DMS53 treated with DMSO at 0.1 percent for 48 hours (cell line): ENCODE measurements at regions not wholly inside any gene's neighbourhood (a gene's known extent, or its start where the extent isn't known, plus 50 kb on each side); places are given as distances from the start of the nearest gene placed in this dataset.
A peak's percentile ranks its signal among the peaks of the same experiment; 100 is the strongest.
"Not testable (repeated sequence)": the region's sequence is repeated elsewhere in the genome, so short reads cannot be mapped to it uniquely, and the experiment has no call there.

Experiments
- DNase-seq: peaks from one replicate; lab custom pipeline; 2025; ENCODE audit not compliant: unreplicated experiment; lab: John Stamatoyannopoulos, UW

DNA sequence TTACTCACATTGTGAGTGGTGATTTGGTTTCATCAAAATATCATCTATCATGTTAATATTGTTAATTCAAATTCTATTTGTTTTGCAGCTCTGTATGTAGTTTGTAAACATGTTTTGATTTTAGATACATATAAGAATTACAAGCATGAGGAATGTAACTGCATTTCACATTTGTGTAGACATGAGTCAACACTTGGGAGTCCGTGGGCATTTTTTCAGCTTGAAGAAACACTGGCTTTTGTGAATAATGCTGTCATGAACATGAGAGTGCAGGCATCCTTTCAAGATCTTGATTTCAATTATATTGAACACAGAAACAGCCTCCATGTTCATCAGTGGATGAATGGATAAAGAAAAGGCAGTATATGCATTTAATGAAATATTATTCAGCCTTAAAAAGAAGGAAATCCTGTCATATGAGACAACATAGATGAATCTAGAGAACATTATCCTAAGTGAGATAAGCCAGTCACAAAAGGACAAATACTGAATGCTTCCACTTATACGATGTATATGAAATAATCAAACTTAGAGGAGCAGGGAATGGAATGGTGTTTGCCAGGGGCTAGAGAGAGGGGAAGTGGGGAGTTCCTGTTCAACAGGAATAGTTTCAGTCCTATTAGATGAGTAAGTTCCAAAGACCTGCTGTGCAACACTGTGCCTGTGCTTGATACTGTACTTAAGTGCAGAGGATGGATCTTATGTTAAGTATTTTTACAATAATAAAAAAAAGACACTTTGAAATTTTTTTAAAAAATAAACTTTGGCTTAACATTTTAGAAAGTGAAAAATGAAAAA lies 194.9 kb downstream of the LRATD1 start:
- DNase-seq: no peak

DNA sequence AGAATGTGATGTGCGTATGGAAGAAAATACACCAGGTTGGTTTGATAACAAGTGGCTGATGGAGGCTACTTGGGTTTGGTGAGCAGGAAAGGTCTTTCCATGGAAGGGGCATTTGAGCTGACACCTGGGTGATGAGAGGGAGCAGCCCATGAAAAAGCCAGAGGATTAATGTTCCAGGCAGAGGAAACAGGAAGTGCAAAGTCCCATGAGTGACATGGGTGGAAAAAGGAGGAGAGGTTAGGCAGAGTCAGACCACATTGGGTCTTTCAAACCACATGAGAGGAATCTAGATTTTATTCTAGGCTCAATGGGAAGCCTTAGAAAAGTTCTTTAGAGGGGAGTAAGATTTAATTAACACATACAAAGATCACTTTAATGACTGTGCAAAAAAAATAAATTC lies 195.7 kb downstream of the LRATD1 start:
- DNase-seq: peak; percentile 27

DNA sequence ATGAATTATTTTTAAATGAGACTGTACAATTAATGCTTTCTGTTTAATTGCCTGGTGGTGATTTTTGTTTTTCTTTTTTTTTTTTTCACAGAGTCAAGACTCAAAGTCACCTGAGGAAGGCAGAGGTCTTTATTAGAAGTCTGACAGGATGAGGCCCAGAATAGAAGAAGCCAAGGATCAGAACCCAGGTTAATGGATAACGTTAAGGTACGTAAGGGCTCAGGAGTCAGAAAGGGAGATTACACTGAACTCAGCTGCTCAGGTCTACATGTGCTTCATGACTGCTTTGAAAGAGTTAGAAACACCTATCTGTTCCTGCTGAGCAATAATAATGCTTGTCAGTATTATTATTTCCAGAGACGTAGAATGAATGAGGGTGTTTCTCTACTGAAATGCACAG lies 196.5 kb downstream of the LRATD1 start:
- DNase-seq: no peak

DNA sequence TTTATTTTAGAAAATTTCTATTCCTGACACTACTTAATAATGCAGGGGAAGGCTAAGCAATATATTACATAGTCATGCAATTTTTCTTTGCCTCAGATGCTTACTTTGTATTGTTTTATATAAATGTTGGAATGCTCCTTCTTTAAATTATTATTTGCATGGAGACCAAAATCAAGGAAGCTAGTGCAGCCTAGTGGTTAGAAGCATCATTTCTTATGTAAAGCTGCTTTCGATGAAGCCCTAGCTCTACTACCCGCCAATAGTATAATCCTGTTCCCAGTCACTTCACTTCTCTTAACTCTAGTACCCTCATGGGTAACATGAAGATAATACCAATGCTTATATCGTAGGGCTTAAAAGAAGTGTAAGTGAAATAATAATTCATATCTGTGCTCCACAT lies 198.9 kb downstream of the LRATD1 start:
- DNase-seq: no peak

DNA sequence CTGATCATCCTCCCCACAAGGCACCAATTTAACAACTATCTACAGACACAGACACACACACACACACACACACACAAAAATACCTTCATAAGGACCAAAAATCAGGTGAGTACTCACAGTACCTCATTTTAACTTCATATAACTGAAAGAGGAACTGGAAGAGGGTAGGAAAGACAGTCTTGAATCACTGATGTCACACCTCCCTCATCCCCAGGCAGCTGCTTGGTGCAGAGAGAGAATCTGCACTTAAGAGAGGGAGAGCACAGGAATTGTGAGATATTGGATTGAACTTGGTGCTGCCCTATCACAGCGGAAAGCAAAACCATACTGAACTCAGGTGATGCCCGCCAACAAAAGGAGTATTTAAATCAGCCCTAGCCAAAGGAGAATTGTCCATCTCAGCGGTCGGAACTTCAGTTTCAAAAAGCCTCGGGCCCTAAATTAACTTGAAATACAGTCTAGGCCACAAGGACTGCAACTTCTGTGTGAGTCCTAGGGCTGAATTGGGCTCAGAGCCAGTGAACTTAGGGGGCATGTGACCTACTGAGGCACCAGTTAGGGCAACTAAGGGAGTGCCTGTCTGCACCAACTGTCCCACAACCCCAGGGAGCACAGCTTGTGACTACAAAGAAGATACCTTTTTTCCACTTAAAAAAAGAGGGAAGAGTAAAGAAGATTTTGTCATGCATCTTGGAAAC lies 211.1 kb downstream of the LRATD1 start:
- DNase-seq: no peak

DNA sequence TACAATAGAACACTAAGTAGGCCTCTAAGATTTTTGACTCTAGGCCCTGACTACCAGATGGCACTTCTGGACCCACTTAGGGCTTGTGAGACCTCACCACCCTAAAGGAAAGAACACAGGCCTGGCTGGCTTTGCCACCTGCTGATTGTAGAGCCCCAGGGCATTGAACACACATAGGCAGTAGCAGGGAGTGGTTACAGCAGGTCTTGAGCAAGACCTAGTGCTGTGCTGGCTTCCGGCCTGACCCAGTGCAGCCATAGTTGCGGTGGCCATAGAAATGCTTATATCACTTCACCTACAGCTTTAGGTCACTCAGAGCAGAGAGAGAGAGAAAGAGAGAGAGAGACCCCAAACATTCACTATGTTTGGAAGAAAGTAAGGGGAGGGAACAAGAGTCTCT lies 223.2 kb downstream of the LRATD1 start:
- no peak for DNase-seq

DNA sequence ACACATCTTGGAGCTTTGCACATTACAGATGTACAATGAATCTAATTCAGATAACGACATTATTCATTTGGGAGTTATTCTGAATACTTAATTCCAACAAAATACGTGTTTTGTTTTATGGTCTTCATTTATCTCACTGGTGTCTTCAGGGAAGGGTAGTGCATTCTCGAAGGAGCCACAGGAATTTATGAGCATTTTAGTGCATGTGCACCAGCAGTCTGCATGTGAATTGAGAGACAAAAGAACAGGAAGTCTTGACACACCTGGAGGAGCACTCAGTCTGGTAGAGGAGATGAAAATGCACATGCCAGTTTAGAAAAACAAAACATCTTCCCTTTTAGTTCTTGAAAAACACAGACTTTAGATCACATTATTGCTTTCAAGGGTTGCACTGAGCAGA lies 228.7 kb downstream of the LRATD1 start:
- DNase-seq: no peak

DNA sequence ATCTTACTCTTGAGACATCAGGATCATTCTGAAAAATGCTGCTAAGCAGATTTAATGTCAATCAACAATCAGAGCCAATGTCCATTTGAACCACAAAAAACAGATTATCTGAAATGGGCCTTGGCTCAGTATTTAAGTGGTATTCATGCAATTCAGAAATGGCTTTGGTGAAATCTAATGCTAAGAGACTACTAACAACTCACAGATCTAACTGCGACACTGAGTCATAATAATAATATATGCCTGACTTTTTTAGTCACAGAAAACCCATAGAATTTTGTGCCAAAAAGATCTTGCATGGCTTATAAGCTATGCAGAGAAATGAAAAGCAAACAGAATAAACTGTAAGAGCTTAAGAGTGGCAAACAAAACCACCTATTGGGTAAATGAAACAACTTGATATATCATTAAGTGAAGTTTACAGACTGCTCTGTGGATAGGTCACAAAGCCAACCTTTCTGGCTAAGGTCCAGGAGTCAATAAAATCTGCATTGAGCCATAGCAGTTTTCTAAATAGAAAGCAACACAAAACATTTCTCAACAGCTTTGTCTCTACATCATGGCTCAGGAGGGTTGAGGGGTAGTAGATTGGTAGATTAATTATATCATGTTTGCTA lies 234.3 kb downstream of the LRATD1 start:
- DNase-seq: peak; percentile 81

DNA sequence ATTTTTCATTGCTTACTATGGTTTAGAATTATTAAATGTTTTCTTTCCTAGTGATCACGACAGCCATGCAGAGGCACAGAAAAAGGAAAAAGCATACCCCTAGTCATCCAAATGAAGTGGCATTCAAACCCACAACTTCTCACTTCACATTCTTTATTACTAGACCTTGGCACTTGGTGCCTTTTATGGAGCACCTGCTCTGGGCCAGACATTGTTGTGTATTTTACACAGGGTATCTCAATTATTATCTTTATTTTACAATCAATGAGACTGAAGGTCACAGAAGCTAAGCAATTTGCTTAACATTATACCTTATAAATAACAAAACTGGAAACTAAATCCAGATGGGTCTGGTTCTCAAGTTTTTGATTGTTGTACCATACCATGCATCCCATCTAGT lies 235.3 kb downstream of the LRATD1 start:
- no peak for DNase-seq

- no peak for DNase-seq
Observed at GRCh38 chr2:14872779-14873325, 240.3 kb downstream of the LRATD1 start.

DNA sequence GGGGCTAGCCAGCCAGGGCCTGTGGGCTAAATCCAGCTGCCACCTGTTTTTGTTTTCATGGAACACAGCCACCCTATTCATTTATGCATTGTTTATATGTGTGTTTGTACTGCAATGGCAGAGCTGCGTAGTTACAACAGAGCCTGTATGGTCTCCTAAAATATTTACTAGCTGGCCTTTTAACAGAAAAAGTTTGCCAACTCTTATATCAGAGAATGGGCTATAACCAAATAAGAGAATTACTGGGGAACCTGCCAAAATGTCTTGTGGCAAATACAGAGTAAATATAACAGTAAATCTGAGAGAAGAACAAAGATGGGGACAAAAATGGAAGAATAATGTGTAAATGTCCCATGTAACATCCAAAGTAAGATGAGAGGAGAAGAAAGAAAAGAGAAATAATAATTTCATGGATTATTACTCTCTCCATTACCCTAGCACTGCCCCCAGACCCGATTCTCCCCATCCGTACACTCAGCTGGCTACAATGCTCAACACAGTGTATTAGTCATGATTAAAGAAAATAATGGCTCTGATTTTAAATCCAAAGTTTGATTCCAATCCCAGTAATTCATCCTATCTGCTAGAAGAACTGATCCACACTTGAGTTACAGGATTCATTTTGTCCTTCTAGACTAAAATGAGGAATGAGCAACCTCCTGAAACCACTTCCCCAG lies 249.3 kb downstream of the LRATD1 start:
- no peak for DNase-seq

DNA sequence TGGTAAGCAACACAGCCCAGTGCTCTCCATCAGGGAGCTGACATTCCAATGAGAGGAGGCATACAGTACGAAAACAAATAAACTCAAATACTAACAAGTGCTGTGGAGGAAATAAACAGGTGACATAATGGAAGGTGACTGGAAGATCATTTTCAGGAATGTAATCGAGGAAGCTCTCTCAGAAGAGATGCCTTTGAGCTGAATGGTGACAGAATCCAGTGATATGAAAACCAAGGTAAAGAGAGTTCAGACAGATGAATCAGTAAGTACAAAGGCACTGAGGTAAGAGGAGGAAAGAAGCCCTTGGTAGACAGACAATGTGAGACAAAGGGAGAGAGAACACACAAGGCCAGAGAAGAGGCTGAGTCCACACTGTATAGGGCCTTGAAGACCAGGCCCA lies 252.1 kb downstream of the LRATD1 start:
- no peak for DNase-seq

GRCh38 chr2:14891546-14891945 lies 259.0 kb downstream of the LRATD1 start:
- no peak for DNase-seq

- no peak for DNase-seq
Observed at GRCh38 chr2:14896330-14897030, 264.0 kb downstream of the LRATD1 start.

GRCh38 chr2:14899621-14900414 lies 267.3 kb downstream of the LRATD1 start:
- DNase-seq: no peak

- DNase-seq: no peak
Observed at GRCh38 chr2:14901737-14902136, 269.2 kb downstream of the LRATD1 start.

- DNase-seq: no peak
Observed at GRCh38 chr2:14902953-14903352, 270.4 kb downstream of the LRATD1 start.

DNA sequence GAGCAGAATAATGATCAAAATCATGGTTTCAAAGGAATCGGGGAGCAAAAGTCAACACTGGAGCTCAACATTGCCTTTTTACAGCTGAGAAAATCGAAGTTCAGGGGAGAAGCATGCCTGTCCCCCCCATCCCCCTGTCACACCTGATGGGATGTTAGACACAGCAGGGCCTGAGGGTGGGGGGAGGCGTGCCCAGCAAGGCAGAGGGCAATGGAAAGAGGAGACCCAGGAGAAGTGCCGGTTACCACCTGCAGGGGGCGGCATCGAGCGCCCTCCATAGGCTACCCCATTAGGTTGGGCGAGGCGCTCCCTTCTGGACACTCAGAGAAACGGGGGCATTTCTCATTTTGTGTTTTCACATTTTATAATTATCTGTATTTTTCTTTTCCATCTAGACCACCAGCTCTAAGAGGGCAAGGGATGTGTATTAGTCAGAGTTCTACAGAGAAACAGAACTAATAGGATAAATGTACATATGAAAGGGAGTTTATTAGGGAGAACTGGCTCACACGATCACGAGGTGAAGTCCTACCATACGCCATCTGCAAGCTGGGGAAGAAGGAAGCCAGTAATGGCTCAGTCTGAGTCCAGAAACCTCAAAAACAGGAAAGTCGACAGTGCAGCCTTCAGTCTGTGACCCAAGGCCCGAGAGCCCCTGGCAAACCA lies 271.3 kb downstream of the LRATD1 start:
- peak; percentile 30 for DNase-seq

DNA sequence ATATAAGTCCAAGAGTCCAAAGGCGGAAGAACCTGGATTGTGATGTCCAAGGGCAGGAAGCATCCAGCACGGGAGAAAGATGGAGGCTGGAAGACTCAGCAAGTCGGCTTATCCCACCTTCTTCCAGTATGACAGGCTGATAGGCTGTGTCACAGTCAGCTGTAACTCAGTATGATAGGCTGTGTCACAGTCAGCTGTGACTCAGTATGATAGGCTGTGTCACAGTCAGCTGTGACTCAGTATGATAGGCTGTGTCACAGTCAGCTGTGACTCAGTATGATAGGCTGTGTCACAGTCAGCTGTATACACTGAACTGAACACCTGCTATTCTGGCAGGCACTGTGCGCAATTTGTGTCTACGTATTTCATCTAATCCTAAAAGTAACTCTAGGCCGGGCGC lies 271.9 kb downstream of the LRATD1 start:
- not testable (repeated sequence) for DNase-seq
